ENCODE measurements at regions not wholly inside any gene's neighbourhood (a gene's known extent, or its start where the extent isn't known, plus 50 kb on each side); places are given as distances from the start of the nearest gene placed in this dataset.
"Not testable (repeated sequence)": the region's sequence is repeated elsewhere in the genome, so short reads cannot be mapped to it uniquely, and the experiment has no call there.

DNA sequence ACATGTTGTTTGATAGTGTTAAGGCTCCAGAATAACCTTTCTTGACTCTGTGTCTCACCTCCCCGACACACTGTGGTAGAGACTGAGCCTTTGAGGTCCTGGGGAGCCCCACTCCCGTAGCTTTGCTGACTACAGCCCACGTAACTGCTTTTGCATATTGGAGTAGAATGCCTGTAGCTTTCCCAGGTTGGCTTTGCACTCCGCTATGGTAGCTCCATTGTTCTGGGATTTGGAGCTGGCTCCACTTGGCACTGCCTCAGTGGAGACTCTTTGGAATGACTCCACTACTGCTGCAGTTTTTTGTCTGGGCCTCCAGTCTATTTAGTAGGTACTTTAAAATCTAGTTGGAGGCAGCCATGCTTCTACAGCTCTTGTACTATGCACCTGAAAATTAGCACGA, 56.2 kb upstream of the ANXA1 start:
- Histone ChIP-seq H3K27ac (ENCODE audit: insufficient read depth, low read length, poor library complexity, severe bottlenecking) (no peak overlapping the region), H3K36me3 (ENCODE audit: control insufficient read depth, insufficient read depth, low read length) (no peaks in the 10 kb centered on the region), H3K9me3 (ENCODE audit: control insufficient read depth, low read length) (no peaks in the 10 kb centered on the region), H3K4me3 (ENCODE audit: insufficient read depth, low read depth, low read length, poor library complexity, severe bottlenecking) (no peak overlapping the region), H3K27me3 (replicated peaks; ENCODE audit: control insufficient read depth, insufficient read depth, low read length, poor library complexity, severe bottlenecking) (no peaks in the 10 kb centered on the region), H3K4me1 (ENCODE audit: control insufficient read depth, insufficient read depth, low read length, poor library complexity, severe bottlenecking) (no peaks in the 10 kb centered on the region)
- DNase-seq, result no peak

DNA sequence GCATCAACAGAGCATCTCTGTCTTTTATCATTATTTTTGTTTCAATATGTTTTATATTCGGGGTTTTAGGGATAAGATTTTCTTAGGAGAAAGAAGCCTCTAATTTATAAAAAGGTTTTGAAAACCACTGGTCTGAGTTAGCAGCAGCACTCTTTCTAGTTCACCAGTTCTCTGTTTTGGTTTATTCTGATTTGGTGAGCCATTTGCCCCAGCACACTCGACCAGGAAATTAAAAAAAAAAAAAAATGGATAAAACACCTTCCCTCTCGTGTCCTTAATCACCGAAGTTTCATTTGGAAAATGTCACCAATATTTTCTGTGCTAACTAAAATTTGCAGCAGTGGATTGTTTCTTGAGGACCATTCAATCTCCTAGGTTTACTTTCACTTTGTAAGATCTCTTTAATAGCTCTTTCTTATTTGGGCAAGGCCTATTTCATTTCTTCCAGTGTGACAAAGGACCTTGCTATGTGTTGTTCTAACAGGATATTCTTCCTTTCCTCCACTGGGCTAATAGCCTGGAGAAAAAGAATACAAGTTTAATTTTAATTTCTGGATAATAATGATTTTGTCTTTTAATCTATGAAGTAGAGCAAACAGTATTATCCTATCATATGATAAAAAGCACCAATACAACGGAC, 57.8 kb upstream of the ANXA1 start:
- H3K27ac ChIP-seq (ENCODE audit: insufficient read depth, low read length, poor library complexity, severe bottlenecking), result no peak overlapping the region
- H3K36me3 ChIP-seq (ENCODE audit: control insufficient read depth, insufficient read depth, low read length), result no peaks in the 10 kb centered on the region
- no peaks in the 10 kb centered on the region for H3K9me3 ChIP-seq (ENCODE audit: control insufficient read depth, low read length)
- no peak for DNase-seq
- no peaks in the 10 kb centered on the region for H3K27me3 ChIP-seq (replicated peaks; ENCODE audit: control insufficient read depth, insufficient read depth, low read length, poor library complexity, severe bottlenecking)
- H3K4me3 ChIP-seq (ENCODE audit: insufficient read depth, low read depth, low read length, poor library complexity, severe bottlenecking), result no peak overlapping the region
- no peaks in the 10 kb centered on the region for H3K4me1 ChIP-seq (ENCODE audit: control insufficient read depth, insufficient read depth, low read length, poor library complexity, severe bottlenecking)

DNA sequence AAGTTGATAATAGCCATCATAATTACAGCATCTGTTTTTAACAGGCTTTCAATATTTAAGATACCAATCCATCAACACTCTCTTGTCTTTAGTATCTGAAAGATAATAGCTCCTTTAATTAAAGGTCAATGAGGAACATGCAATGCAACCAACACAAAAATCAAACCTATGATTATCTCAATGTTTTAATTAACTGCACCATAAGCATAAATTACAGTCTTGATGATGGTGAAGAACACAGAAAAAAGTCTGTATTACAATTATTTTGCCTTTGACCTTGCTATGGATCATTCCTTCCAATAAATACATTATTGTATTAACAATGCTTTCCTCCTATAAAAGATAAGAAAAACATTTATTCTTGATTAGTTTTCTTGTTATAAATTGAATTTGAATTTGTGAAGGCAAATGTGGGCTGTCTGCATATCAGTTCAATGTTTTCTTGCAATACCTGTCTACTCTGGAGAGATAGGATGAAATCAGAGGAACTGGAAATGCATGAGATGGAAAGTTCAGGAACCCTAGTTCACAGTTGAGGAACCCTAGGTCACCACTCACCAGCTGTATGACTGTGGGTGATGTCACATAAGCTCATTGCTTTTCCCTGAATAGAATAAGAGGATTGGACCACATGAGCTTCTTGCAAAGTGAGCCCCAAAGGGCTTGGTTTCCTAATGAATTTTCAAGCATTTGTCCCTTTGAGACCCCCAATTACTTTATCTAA, 58.5 kb upstream of the ANXA1 start:
- Histone ChIP-seq H3K27me3 (replicated peaks; ENCODE audit: control insufficient read depth, insufficient read depth, low read length, poor library complexity, severe bottlenecking) (no peaks in the 10 kb centered on the region), H3K4me3 (ENCODE audit: insufficient read depth, low read depth, low read length, poor library complexity, severe bottlenecking) (no peak overlapping the region), H3K36me3 (ENCODE audit: control insufficient read depth, insufficient read depth, low read length) (no peaks in the 10 kb centered on the region), H3K27ac (ENCODE audit: insufficient read depth, low read length, poor library complexity, severe bottlenecking) (no peak overlapping the region), H3K9me3 (ENCODE audit: control insufficient read depth, low read length) (no peaks in the 10 kb centered on the region), H3K4me1 (ENCODE audit: control insufficient read depth, insufficient read depth, low read length, poor library complexity, severe bottlenecking) (no peaks in the 10 kb centered on the region)
- no peak for DNase-seq

DNA sequence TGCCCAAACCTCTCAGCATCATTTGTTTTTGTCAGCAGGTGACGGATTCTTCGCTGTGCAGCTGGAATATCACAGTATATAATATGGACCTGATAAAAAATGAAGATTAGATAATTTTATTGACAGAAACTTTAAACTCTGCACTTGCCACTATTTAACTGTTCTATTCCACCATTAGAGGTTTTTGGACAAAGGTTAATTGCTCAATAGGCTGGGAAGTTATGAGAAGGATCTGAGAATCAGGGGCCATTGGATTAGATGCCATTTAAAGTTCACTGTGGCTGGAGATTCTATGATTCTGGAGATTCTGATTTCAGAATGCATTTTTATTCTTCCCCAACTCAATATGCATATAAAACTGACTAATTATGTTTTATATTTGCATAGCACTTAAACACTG, 59.8 kb upstream of the ANXA1 start:
- no peaks in the 10 kb centered on the region for H3K9me3 ChIP-seq (ENCODE audit: control insufficient read depth, low read length)
- H3K4me3 ChIP-seq (ENCODE audit: insufficient read depth, low read depth, low read length, poor library complexity, severe bottlenecking), result no peak overlapping the region
- H3K27me3 ChIP-seq (replicated peaks; ENCODE audit: control insufficient read depth, insufficient read depth, low read length, poor library complexity, severe bottlenecking), result no peaks in the 10 kb centered on the region
- no peaks in the 10 kb centered on the region for H3K36me3 ChIP-seq (ENCODE audit: control insufficient read depth, insufficient read depth, low read length)
- no peak overlapping the region for H3K27ac ChIP-seq (ENCODE audit: insufficient read depth, low read length, poor library complexity, severe bottlenecking)
- DNase-seq, result no peak
- H3K4me1 ChIP-seq (ENCODE audit: control insufficient read depth, insufficient read depth, low read length, poor library complexity, severe bottlenecking), result no peaks in the 10 kb centered on the region

DNA sequence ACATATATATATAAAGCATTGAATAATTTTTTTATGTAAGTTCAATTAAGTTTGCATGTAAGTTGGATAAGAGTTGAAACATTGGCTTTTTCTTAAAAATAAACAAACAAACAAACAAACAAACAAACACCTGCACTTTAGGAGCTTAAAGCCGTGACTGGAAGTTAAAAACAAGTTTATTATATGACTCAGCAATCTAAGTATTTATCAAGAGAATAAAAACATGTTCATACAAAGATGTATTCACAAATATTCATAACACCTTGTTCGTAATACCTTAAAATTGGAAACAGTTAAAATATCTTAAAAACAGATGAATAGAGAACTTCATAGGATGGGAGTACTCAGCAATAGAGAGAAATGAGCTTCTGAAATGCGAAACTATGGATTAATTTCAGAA, 61.5 kb upstream of the ANXA1 start:
- Histone ChIP-seq H3K9me3 (ENCODE audit: control insufficient read depth, low read length) (no peaks in the 10 kb centered on the region), H3K27me3 (replicated peaks; ENCODE audit: control insufficient read depth, insufficient read depth, low read length, poor library complexity, severe bottlenecking) (peaks cover 3% of the 10 kb centered on the region), H3K27ac (ENCODE audit: insufficient read depth, low read length, poor library complexity, severe bottlenecking) (no peak overlapping the region), H3K36me3 (ENCODE audit: control insufficient read depth, insufficient read depth, low read length) (no peaks in the 10 kb centered on the region), H3K4me3 (ENCODE audit: insufficient read depth, low read depth, low read length, poor library complexity, severe bottlenecking) (no peak overlapping the region), H3K4me1 (ENCODE audit: control insufficient read depth, insufficient read depth, low read length, poor library complexity, severe bottlenecking) (no peaks in the 10 kb centered on the region)
- DNase-seq, result no peak

DNA sequence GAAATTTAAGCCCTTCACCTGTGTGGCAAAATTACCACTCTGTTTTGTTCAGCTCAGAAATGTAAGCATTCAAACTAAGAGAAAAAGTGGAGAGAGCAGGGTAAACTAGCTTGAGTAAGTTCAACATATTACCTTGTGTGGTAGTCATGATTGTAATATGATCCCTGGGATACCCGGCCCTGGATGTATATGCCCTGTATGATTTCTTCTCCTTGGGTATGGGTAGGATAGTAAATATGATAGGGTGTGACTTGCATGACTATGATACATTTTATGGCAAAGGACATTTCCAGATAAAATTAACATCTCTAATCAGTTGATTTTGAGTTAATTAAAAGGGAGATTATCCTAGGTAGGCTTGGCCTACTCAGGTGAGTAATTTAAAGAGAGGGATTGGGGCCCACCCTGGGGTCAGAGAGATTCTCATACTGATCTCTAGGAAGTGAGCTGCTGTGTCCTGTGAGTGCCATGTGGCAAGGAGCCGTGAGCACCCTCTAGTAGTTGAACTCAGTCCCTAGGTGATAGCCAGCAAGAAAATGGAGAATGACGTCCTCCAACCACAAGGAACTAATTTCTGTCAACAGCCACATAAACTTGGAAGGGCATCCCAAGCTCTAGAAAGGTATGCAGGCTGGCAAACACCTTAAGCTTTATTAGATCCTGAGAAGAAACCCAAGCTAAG, 62.2 kb upstream of the ANXA1 start:
- no peak overlapping the region for H3K4me3 ChIP-seq (ENCODE audit: insufficient read depth, low read depth, low read length, poor library complexity, severe bottlenecking)
- H3K27ac ChIP-seq (ENCODE audit: insufficient read depth, low read length, poor library complexity, severe bottlenecking), result no peak overlapping the region
- no peaks in the 10 kb centered on the region for H3K9me3 ChIP-seq (ENCODE audit: control insufficient read depth, low read length)
- no peak for DNase-seq
- no peaks in the 10 kb centered on the region for H3K4me1 ChIP-seq (ENCODE audit: control insufficient read depth, insufficient read depth, low read length, poor library complexity, severe bottlenecking)
- peaks cover 3% of the 10 kb centered on the region for H3K27me3 ChIP-seq (replicated peaks; ENCODE audit: control insufficient read depth, insufficient read depth, low read length, poor library complexity, severe bottlenecking)
- no peaks in the 10 kb centered on the region for H3K36me3 ChIP-seq (ENCODE audit: control insufficient read depth, insufficient read depth, low read length)

DNA sequence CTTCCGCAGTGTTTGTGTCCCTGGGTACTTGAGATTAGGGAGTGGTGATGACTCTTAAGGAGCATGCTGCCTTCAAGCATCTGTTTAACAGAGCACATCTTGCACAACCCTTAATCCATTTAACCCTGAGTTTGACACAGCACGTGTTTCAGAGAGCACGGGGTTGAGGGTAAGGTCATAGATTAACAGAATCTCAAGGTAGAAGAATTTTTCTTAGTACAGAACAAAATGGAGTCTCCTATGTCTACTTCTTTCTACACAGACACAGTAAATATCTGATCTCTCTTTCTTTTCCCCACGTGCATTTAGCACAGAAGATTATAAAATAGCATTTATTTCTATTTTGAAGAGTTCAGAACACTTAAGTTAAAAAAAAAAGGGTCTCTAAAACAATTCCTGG, 63.8 kb upstream of the ANXA1 start:
- H3K9me3 ChIP-seq (ENCODE audit: control insufficient read depth, low read length); H3K36me3 ChIP-seq (ENCODE audit: control insufficient read depth, insufficient read depth, low read length); H3K27me3 ChIP-seq (replicated peaks; ENCODE audit: control insufficient read depth, insufficient read depth, low read length, poor library complexity, severe bottlenecking); H3K4me3 ChIP-seq (ENCODE audit: insufficient read depth, low read depth, low read length, poor library complexity, severe bottlenecking); DNase-seq; H3K4me1 ChIP-seq (ENCODE audit: control insufficient read depth, insufficient read depth, low read length, poor library complexity, severe bottlenecking); H3K27ac ChIP-seq (ENCODE audit: insufficient read depth, low read length, poor library complexity, severe bottlenecking): not testable (repeated sequence)

DNA sequence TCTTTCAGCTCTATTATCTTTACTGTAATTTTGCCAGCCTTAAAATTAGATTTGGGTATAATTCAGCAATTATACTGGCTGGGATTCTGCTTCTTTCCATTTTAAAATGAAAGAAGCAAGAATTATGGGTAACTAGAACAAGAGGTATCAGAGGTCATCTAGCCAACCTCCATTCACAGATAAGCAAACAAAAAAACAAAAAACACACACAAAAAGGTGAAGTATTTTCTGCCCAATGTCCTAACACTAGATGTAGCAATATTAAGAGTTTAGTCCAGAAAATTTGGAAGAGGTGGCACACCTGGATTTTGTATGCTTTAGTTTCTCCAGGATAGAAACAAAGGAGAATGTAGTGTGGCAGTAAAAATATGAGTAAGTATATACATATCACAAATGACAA, 68.1 kb upstream of the ANXA1 start:
- no peaks in the 10 kb centered on the region for H3K4me1 ChIP-seq (ENCODE audit: control insufficient read depth, insufficient read depth, low read length, poor library complexity, severe bottlenecking)
- H3K36me3 ChIP-seq (ENCODE audit: control insufficient read depth, insufficient read depth, low read length), result no peaks in the 10 kb centered on the region
- no peak overlapping the region for H3K4me3 ChIP-seq (ENCODE audit: insufficient read depth, low read depth, low read length, poor library complexity, severe bottlenecking)
- H3K9me3 ChIP-seq (ENCODE audit: control insufficient read depth, low read length), result no peaks in the 10 kb centered on the region
- DNase-seq, result no peak
- peaks cover 3% of the 10 kb centered on the region for H3K27me3 ChIP-seq (replicated peaks; ENCODE audit: control insufficient read depth, insufficient read depth, low read length, poor library complexity, severe bottlenecking)
- H3K27ac ChIP-seq (ENCODE audit: insufficient read depth, low read length, poor library complexity, severe bottlenecking), result no peak overlapping the region

DNA sequence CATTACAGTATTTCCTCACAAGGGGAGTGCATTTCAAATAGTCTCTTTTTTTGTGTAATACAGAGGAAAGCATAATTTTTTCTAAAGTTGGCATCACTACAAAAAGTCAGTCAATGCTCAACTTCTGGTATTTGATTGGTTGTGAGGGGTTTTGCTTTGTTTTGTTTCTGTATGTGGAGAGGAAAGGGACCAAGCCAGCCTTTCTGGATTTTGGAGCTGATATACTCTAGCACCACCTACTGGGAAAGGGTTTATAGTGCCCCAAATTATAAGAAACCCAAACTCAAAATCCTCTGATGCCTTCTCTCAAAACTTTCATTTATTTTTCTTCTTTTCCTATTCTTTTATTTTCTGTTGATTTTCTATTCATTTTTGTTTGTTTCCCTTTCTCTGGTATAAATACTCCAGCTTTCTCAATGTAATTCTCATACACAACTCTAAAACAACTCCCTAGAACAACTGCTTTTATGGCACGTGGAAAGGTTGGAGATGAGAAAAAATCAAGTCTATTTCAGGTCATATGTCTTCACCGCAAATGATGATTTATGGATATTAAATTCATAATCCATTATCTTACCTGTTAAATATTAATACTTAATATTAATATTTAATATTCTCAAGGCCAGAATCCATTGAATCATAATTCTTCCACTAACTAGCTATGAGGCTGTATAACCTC, 69.5 kb upstream of the ANXA1 start:
- no peak overlapping the region for H3K4me3 ChIP-seq (ENCODE audit: insufficient read depth, low read depth, low read length, poor library complexity, severe bottlenecking)
- no peaks in the 10 kb centered on the region for H3K36me3 ChIP-seq (ENCODE audit: control insufficient read depth, insufficient read depth, low read length)
- H3K9me3 ChIP-seq (ENCODE audit: control insufficient read depth, low read length), result no peaks in the 10 kb centered on the region
- DNase-seq, result no peak
- no peaks in the 10 kb centered on the region for H3K4me1 ChIP-seq (ENCODE audit: control insufficient read depth, insufficient read depth, low read length, poor library complexity, severe bottlenecking)
- H3K27ac ChIP-seq (ENCODE audit: insufficient read depth, low read length, poor library complexity, severe bottlenecking), result no peak overlapping the region
- peaks cover 3% of the 10 kb centered on the region for H3K27me3 ChIP-seq (replicated peaks; ENCODE audit: control insufficient read depth, insufficient read depth, low read length, poor library complexity, severe bottlenecking)
